Osteocyte (in vitro differentiated cells): ENCODE measurements at regions not wholly inside any gene's neighbourhood (a gene's known extent, or its start where the extent isn't known, plus 50 kb on each side); places are given as distances from the start of the nearest gene placed in this dataset.

Experiments used
- DNase-seq: peaks from one replicate; pipeline ENCODE4 v3.0.0; 2021; ENCODE audit warnings: mixed read lengths; ENCODE audit not compliant: unreplicated experiment; ENCODE audit errors: extremely low spot score
- H3K27ac Mint-ChIP-seq: one replicate; pipeline ENCODE4 v1.8.0; 2021; ENCODE audit warnings: mild to moderate bottlenecking, mixed read lengths; ENCODE audit not compliant: unreplicated experiment
- H3K27me3 Mint-ChIP-seq: one replicate; pipeline ENCODE4 v1.8.0; 2021; ENCODE audit warnings: mixed read lengths; ENCODE audit not compliant: unreplicated experiment
- H3K36me3 Mint-ChIP-seq: one replicate; pipeline ENCODE4 v1.8.0; 2021; ENCODE audit warnings: mixed read lengths; ENCODE audit not compliant: unreplicated experiment
- H3K4me1 Mint-ChIP-seq: one replicate; pipeline ENCODE4 v1.8.0; 2021; ENCODE audit warnings: mixed read lengths; ENCODE audit not compliant: unreplicated experiment
- H3K4me3 Mint-ChIP-seq: one replicate; pipeline ENCODE4 v1.8.0; 2021; ENCODE audit warnings: mild to moderate bottlenecking, moderate library complexity, mixed read lengths; ENCODE audit not compliant: unreplicated experiment
- H3K9me3 Mint-ChIP-seq: one replicate; pipeline ENCODE4 v1.8.0; 2021; ENCODE audit warnings: mixed read lengths; ENCODE audit not compliant: unreplicated experiment
- TF ChIP-seq, protein P1 (sequence below): fragments of 200-600 bp; sonication (generic); IDR thresholded peaks from 2 replicates; pipeline ENCODE4 v1.5.0; 2021; ENCODE audit warnings: antibody characterized with exemption, mild to moderate bottlenecking, moderate library complexity

DNA sequence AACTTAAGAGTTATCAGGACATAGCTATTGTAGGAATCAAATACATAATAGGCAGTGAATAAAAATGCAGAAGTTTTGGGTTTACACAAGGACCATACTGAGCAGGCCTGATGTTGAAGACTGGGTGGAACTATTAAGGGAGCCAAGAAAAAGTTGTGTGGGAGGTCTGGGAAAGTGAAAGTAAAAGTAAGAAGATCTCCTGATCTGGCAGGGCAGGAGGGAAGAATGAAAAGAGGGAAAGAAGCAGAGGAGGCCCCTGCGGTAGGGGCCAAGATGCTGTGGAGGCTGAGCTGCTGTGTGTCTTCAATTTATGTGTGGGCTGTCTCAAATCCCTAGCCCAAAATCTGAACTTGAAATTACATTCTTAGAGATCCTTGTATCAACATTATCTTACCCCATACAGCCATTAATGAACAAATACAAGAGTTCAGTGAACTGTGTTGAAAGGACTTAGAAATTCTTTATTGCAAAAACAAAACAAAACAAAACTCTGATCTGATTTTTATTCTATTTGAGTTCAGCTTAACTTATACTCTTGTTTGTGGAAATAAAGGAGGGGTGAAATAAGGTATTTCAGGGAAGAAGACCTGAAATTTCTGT is 1183.8 kb downstream of the HACE1 start:
- no peak for DNase-seq
- Mint-ChIP-seq H3K9me3 (no peaks in the 10 kb centered on the region), H3K36me3 (no peaks in the 10 kb centered on the region), H3K4me1 (peaks cover 7% of the 10 kb centered on the region), H3K27ac (peak overlapping the region; percentile 65), H3K27me3 (peaks cover 5% of the 10 kb centered on the region), H3K4me3 (peak overlapping the region; percentile 2)
- TF ChIP-seq, protein P1, sequence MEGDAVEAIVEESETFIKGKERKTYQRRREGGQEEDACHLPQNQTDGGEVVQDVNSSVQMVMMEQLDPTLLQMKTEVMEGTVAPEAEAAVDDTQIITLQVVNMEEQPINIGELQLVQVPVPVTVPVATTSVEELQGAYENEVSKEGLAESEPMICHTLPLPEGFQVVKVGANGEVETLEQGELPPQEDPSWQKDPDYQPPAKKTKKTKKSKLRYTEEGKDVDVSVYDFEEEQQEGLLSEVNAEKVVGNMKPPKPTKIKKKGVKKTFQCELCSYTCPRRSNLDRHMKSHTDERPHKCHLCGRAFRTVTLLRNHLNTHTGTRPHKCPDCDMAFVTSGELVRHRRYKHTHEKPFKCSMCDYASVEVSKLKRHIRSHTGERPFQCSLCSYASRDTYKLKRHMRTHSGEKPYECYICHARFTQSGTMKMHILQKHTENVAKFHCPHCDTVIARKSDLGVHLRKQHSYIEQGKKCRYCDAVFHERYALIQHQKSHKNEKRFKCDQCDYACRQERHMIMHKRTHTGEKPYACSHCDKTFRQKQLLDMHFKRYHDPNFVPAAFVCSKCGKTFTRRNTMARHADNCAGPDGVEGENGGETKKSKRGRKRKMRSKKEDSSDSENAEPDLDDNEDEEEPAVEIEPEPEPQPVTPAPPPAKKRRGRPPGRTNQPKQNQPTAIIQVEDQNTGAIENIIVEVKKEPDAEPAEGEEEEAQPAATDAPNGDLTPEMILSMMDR: no peak

DNA sequence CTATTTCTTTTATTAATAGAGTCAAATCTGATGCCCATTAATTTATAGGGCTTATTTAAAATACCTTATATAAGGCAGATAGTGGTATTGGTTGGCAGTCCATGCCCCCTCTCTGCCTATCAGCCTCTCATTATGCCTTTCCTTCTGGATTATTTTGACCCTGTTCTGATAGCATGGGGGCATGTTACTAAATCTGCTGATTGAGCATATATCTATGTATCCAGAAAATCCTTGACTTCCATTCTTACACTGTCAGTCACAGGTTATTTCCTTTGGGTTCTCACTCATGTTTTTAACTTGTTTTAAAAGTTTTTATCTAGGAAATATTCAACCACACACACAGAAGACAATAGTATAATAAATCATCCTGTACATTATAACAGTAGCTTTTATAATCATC is 1184.9 kb downstream of the HACE1 start:
- no peak overlapping the region for H3K27ac Mint-ChIP-seq
- peaks cover 7% of the 10 kb centered on the region for H3K4me1 Mint-ChIP-seq
- H3K4me3 Mint-ChIP-seq: no peak overlapping the region
- H3K36me3 Mint-ChIP-seq: no peaks in the 10 kb centered on the region
- TF ChIP-seq, protein P1: no peak
- peaks cover 11% of the 10 kb centered on the region for H3K27me3 Mint-ChIP-seq
- DNase-seq: no peak
- H3K9me3 Mint-ChIP-seq: no peaks in the 10 kb centered on the region

DNA sequence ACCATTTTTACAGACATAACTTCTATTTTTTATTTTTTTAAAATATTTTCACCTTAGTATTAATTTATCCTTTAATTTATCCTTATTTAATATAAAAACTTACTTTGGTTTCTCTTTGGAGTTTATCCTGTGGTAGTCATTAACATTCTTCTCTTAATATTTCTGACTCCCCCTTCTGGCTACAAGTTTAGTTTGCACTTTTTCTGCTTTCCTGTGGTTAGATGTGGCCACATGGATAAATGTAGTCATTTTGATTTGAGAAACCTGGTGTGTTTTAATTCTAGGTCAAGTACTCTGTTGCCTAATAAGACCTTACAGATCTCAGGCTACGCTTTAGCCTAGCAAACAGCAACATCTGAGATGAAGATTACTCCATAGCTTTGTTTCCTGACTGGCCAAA is 1187.5 kb downstream of the HACE1 start:
- no peak for DNase-seq
- TF ChIP-seq, protein P1: peak; percentile 39
- Mint-ChIP-seq H3K4me1 (peaks cover 7% of the 10 kb centered on the region), H3K9me3 (no peaks in the 10 kb centered on the region), H3K4me3 (no peak overlapping the region), H3K36me3 (no peaks in the 10 kb centered on the region), H3K27me3 (peaks cover 11% of the 10 kb centered on the region), H3K27ac (no peak overlapping the region)

DNA sequence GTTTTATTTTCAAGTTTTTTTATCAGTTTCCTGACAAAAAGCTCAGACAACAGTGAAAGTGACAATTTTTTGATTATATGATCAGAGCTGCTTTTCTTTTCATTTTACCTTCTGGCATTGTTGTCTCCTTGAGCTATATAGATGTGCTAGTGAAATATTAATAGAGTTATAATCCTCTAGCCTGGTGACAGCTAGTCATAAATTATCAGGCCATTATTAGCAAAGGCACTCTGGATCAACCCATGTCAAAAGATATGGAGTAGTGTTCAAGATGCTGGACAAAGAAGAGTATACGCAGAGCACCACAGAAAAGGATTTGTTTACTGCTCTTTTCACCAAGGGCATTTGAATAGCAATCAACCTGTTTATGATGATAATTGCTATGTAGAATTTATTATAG is 1230.1 kb downstream of the HACE1 start:
- Mint-ChIP-seq H3K4me3 (no peak overlapping the region), H3K36me3 (no peaks in the 10 kb centered on the region), H3K4me1 (no peaks in the 10 kb centered on the region), H3K9me3 (no peaks in the 10 kb centered on the region), H3K27ac (no peak overlapping the region), H3K27me3 (peaks cover 6% of the 10 kb centered on the region)
- TF ChIP-seq, protein P1: no peak
- DNase-seq: no peak

DNA sequence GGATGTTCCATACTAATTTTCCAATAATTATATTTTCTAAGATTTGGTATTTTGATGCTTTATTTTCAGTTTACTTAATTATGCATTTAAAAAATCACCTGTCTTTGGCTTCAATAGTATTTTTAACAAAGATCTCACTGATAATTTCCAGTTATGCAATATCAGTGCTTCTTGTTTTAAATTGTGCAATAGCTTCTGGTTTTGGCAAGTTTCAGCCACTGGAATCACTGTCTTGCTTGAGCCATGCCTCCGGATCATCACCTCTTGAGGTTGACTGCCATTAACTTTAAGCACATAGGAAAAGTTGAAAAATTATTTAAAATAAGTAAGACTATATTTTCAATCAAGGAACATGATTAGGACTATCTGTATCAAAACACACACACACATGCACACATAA is 1242.1 kb downstream of the HACE1 start:
- H3K27me3 Mint-ChIP-seq: no peaks in the 10 kb centered on the region
- no peak overlapping the region for H3K4me3 Mint-ChIP-seq
- no peaks in the 10 kb centered on the region for H3K4me1 Mint-ChIP-seq
- no peaks in the 10 kb centered on the region for H3K36me3 Mint-ChIP-seq
- TF ChIP-seq, protein P1: no peak
- no peak overlapping the region for H3K27ac Mint-ChIP-seq
- peaks cover 13% of the 10 kb centered on the region for H3K9me3 Mint-ChIP-seq
- DNase-seq: no peak
